Uterus (tissue), 2 donors: ENCODE measurements at regions not wholly inside any gene's neighbourhood (a gene's known extent, or its start where the extent isn't known, plus 50 kb on each side); places are given as distances from the start of the nearest gene placed in this dataset.

ENCODE experiments used
- CTCF ChIP-seq, 4 experiments: fragments of 200-600 bp in 2 of 4; fragments of 450-650 bp in 2 of 4; sonication (generic) in 2 of 4; IDR thresholded peaks; one replicate each; pipeline ENCODE4 v1.5.1; 2016 to 2019; ENCODE audit warnings: antibody characterized with exemption in 4 of 4, mild to moderate bottlenecking in 2 of 4, moderate library complexity in 1 of 4
- POLR2A ChIP-seq, 2 donors: fragments of 450-650 bp; IDR thresholded peaks; one replicate each; pipeline ENCODE4 v1.6.1; 2016; ENCODE audit warnings: antibody characterized with exemption in 2 of 2, mild to moderate bottlenecking in 1 of 2, moderate library complexity in 1 of 2

DNA sequence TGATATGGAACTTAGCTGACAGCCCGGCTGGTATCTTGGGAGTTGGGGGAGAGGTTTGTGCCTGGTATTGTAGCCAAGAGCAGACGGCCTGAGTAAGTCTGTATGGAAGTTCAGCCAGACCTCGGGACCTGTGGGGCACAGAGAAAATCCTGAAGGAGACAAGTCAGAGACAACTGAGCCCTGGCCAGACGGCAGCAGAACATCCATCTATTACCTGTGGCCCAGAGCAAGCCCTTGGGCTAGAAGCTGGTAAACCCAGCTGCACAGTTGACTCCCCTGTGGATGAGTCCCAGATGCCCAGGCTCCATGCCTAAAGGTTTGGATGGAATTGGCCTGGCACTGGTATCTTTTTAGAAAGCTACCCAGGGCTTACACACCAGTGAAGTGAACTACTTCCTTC is 70.4 kb upstream of the DLG1 start:
- no peak for TF ChIP-seq CTCF (IDR thresholded peaks at IDR 0.05)
- no peak for TF ChIP-seq POLR2A (IDR thresholded peaks at IDR 0.05)
